Activated naive CD4-positive, alpha-beta T cell treated with anti-CD3 and anti-CD28 coated beads for 36 hours (primary cell): ENCODE measurements at regions not wholly inside any gene's neighbourhood (a gene's known extent, or its start where the extent isn't known, plus 50 kb on each side); places are given as distances from the start of the nearest gene placed in this dataset.

Experiments
- CTCF ChIA-PET: fragments of 350-600 bp; sonication (Branson Sonifier 250); formaldehyde crosslinking; loops from one replicate; lab custom pipeline; 2021; ENCODE audit warnings: antibody characterized with exemption; lab: Charles Lee
- DNase-seq: peaks from one replicate; pipeline ENCODE4 v3.0.0-alpha.2; 2020
- H3K27ac Mint-ChIP-seq: one replicate; pipeline ENCODE4 v1.8.0; 2021; ENCODE audit warnings: mild to moderate bottlenecking, mixed read lengths
- H3K27me3 Mint-ChIP-seq: one replicate; pipeline ENCODE4 v1.8.0; 2021; ENCODE audit warnings: low read depth, mixed read lengths
- H3K36me3 Mint-ChIP-seq: one replicate; pipeline ENCODE4 v1.8.0; 2021; ENCODE audit warnings: low read depth, mixed read lengths
- H3K4me1 Mint-ChIP-seq: one replicate; pipeline ENCODE4 v1.8.0; 2021; ENCODE audit warnings: low read depth, mixed read lengths
- H3K4me3 Mint-ChIP-seq: one replicate; pipeline ENCODE4 v1.8.0; 2021; ENCODE audit warnings: mild to moderate bottlenecking, moderate library complexity, mixed read lengths
- H3K9me3 Mint-ChIP-seq: one replicate; pipeline ENCODE4 v1.8.0; 2021; ENCODE audit warnings: mixed read lengths
- intact Hi-C: fragments of 100-400 bp; cut with micrococcal nuclease; formaldehyde crosslinking; loops from one replicate; pipeline ENCODE4 v1.15.1; 2023

GRCh38 chr18:10063489-10063888 lies 149.7 kb downstream of the VAPA start:
- H3K27me3 Mint-ChIP-seq: peaks cover 13% of the 10 kb centered on the region
- H3K9me3 Mint-ChIP-seq: no peaks in the 10 kb centered on the region
- H3K4me1 Mint-ChIP-seq: no peaks in the 10 kb centered on the region
- H3K4me3 Mint-ChIP-seq: no peak overlapping the region
- intact Hi-C loops: no loop called here
- DNase-seq: no peak
- CTCF ChIA-PET: no interaction called here
- H3K36me3 Mint-ChIP-seq: no peaks in the 10 kb centered on the region
- H3K27ac Mint-ChIP-seq: no peak overlapping the region

- CTCF ChIA-PET: no interaction called here
- Mint-ChIP-seq H3K9me3 (no peaks in the 10 kb centered on the region), H3K27ac (no peak overlapping the region), H3K4me3 (no peak overlapping the region), H3K4me1 (no peaks in the 10 kb centered on the region), H3K27me3 (peaks cover 13% of the 10 kb centered on the region), H3K36me3 (no peaks in the 10 kb centered on the region)
- no peak for DNase-seq
- intact Hi-C loops: no loop called here
Observed at GRCh38 chr18:10064267-10064666, 150.5 kb downstream of the VAPA start.

GRCh38 chr18:10065296-10065695 lies 151.5 kb downstream of the VAPA start:
- CTCF ChIA-PET: no interaction called here
- Mint-ChIP-seq H3K4me1 (no peaks in the 10 kb centered on the region), H3K4me3 (no peak overlapping the region), H3K9me3 (no peaks in the 10 kb centered on the region), H3K36me3 (no peaks in the 10 kb centered on the region), H3K27ac (no peak overlapping the region), H3K27me3 (peaks cover 11% of the 10 kb centered on the region)
- intact Hi-C loops: no loop called here
- DNase-seq: no peak

DNA sequence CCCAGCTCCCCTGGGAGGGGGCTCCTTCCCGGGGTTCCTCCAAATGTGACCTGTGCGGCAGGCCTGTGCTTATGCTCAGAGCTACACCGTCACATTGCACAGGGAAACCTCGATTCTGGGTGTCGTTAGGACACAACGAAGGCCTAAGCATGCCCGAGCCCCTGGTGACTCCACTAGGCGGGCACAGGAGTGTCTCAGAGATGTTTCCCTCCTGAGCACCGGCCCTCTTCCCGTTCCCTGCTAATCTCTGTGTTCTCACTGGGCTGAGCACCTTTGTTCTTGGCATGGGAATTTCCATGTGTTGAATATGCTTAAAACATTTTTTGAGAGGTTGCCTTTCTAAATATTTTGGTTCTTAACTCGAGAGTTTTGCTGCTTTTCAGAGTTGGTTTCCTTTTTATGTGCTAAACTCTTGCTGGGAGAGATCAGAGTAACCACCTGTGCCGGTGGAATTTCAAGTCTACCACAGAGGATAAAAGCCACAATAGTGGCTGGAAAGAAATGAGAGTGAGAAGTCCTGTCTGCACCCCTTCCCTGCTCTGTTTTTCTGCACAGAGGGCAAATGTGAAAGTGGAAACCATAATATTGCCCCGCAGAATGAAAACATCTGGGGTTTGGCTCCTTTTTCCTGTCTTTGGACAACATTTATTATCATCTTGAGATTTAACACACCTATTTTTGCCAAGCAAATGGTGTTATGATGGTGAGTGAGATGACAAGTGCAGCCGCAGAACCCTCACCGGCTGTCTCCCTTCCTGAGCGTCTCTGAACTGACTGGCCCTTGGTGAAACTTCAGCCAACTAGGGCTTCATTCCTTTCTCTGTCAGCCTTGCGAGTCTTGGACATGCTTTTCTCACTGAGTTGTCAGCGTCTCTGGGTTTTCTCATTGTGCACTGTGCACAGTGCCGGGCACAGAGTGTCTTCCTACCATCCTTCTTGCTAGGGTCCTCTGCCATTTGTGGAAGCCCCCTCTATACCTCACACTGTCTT lies 154.1 kb downstream of the VAPA start:
- no peak for DNase-seq
- intact Hi-C loops: no loop called here

DNA sequence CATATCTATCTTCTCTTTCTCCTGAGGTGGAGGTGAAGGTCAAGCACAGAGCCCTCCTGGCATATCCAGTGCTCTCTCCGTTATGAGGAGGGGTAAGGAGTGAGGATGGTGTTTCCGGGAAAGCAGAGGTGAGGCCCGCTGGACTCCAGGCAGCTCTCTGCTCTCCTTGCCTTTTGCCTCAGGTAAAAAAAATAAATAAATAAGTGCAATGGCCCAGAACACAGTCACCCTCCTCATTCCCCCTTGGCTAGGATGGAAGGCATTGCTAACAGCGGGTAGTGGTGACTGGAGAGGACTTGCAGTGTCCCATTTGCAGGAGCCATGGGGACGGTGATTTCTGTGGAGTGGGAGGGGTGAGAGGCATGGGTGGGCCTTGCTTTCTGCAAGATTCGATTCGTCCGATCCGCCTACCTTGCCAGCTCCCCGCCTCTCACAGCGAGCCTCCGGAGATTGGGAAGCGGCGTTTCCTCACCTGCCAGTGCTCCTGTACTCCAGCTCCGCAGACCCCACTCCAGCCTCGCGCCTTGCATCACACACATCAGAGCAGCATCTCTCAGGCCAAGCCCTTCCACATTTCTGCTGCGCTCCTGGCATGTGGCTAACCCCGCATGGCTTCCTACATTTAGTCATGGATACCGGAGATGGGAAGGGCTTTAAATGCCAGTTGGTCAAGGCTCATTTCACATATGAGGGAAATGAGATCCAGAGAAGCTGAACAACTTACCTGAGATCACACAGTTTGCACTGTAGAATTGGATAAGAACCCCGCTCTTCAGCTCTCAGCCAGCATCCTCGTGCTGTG lies 155.2 kb downstream of the VAPA start:
- intact Hi-C loops: no loop called here
- CTCF ChIA-PET: no interaction called here

More for the DNA sequence above, 154.1 kb downstream of the VAPA start:
- CTCF ChIA-PET: no interaction called here
- Mint-ChIP-seq H3K9me3 (no peaks in the 10 kb centered on the region), H3K4me3 (no peak overlapping the region), H3K4me1 (no peaks in the 10 kb centered on the region), H3K27me3 (peaks cover 5% of the 10 kb centered on the region), H3K27ac (no peak overlapping the region), H3K36me3 (no peaks in the 10 kb centered on the region)

DNA sequence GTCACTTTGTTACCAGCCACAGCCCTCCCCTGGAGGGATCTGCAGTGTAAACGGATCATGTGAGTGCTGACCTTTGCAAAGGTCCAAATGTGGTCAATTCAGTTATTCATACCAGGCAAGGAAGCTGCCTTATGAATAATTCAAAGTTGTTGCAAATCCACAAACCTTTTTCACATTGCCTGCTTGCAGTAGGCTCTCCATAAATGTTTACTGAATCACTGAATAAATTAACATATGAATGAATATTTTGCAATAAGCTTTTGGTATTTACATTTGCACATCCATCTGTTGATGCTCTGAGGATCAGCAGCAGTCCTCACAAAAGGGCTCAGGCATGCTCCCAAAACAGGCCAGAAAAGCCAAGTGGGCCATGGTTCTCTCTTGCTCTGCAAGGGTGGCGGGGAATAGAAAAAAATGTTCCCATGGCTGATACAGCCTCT lies 156.8 kb downstream of the VAPA start:
- Mint-ChIP-seq H3K4me1 (no peaks in the 10 kb centered on the region), H3K4me3 (no peak overlapping the region)

More for the DNA sequence above, 155.2 kb downstream of the VAPA start:
- Mint-ChIP-seq H3K36me3 (no peaks in the 10 kb centered on the region), H3K9me3 (no peaks in the 10 kb centered on the region), H3K27ac (no peak overlapping the region), H3K4me1 (no peaks in the 10 kb centered on the region), H3K4me3 (no peak overlapping the region), H3K27me3 (peaks cover 5% of the 10 kb centered on the region)
- DNase-seq: no peak

GRCh38 chr18:10072671-10073175 lies 158.9 kb downstream of the VAPA start:
- Mint-ChIP-seq H3K27me3 (no peaks in the 10 kb centered on the region), H3K4me3 (no peak overlapping the region), H3K4me1 (no peaks in the 10 kb centered on the region), H3K9me3 (no peaks in the 10 kb centered on the region), H3K36me3 (no peaks in the 10 kb centered on the region), H3K27ac (no peak overlapping the region)
- CTCF ChIA-PET: no interaction called here
- intact Hi-C loops: loop anchor here (10.0 kb wide), 1 partner anchor 62 kb away; no protein-coding TSS in a partner anchor
- DNase-seq: no peak

More for the DNA sequence above, 156.8 kb downstream of the VAPA start:
- no peaks in the 10 kb centered on the region for H3K9me3 Mint-ChIP-seq
- DNase-seq: no peak
- intact Hi-C loops: loop anchor here (10.0 kb wide), 1 partner anchor 64 kb away; no protein-coding TSS in a partner anchor
- no peak overlapping the region for H3K27ac Mint-ChIP-seq
- H3K36me3 Mint-ChIP-seq: no peaks in the 10 kb centered on the region
- H3K27me3 Mint-ChIP-seq: peaks cover 3% of the 10 kb centered on the region
- CTCF ChIA-PET: no interaction called here

DNA sequence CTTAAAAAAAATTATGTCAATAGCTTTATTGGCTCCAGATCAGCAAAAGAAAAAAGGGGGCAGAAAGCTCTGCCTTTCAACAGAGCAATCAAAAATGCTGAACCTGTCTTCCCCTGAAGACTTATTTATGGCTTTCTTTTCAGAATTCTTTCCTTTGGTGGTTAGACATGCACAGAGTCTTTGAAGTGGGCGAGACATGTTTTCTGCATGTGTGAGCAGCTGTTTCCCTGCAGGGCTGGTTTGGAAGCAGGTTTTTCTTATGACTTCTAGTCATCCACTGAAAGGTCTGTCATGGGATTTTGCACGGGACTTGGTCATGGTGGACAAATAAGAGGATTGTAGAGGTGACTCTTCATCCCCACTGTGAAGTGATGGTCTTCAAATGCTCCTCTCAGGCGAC lies 160.3 kb downstream of the VAPA start:
- Mint-ChIP-seq H3K4me3 (no peak overlapping the region), H3K4me1 (no peaks in the 10 kb centered on the region), H3K9me3 (no peaks in the 10 kb centered on the region), H3K36me3 (no peaks in the 10 kb centered on the region), H3K27me3 (no peaks in the 10 kb centered on the region), H3K27ac (no peak overlapping the region)
- CTCF ChIA-PET: no interaction called here
- DNase-seq: no peak
- intact Hi-C loops: loop anchor here (10.0 kb wide), 1 partner anchor 61 kb away; no protein-coding TSS in a partner anchor

- CTCF ChIA-PET: no interaction called here
- Mint-ChIP-seq H3K27me3 (no peaks in the 10 kb centered on the region), H3K4me3 (no peak overlapping the region), H3K9me3 (no peaks in the 10 kb centered on the region), H3K27ac (no peak overlapping the region), H3K4me1 (no peaks in the 10 kb centered on the region), H3K36me3 (no peaks in the 10 kb centered on the region)
- intact Hi-C loops: loop anchor here (10.0 kb wide), 1 partner anchor 60 kb away; no protein-coding TSS in a partner anchor
- no peak for DNase-seq
Observed at GRCh38 chr18:10074728-10075127, 160.9 kb downstream of the VAPA start.

DNA sequence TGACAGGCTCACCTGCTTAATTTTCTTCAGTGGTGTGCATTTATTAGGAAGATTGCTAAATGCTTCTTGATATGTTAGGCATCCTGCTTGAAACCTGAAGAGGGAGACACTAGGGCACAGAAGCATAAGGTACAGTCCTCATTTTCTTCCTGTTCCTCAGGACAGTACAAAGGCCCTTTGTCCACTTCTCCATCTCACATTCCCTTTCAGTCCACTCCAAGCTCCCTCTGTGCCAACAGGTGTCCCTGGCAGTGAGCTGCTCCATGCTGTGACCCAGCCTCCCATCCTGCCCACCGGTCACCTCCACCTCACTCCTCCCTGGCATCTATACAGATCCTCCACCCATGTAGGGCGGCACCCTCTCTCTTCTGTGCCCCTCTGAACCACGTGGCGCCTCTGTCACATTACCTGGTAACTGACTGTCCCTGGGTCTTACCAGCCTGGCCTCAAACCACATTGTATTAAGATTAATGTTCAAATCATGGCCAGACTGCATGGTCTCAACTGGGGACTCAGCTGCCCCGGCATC lies 162.8 kb downstream of the VAPA start:
- Mint-ChIP-seq H3K27me3 (no peaks in the 10 kb centered on the region), H3K27ac (no peak overlapping the region), H3K4me1 (no peaks in the 10 kb centered on the region), H3K9me3 (no peaks in the 10 kb centered on the region), H3K36me3 (no peaks in the 10 kb centered on the region), H3K4me3 (no peak overlapping the region)
- intact Hi-C loops: loop anchor here (10.0 kb wide), 1 partner anchor 58 kb away; no protein-coding TSS in a partner anchor
- CTCF ChIA-PET: no interaction called here
- DNase-seq: no peak

GRCh38 chr18:10077986-10078385 lies 164.2 kb downstream of the VAPA start:
- intact Hi-C loops: loop anchor here (10.0 kb wide), 1 partner anchor 57 kb away; no protein-coding TSS in a partner anchor
- no peak overlapping the region for H3K27ac Mint-ChIP-seq
- no peaks in the 10 kb centered on the region for H3K36me3 Mint-ChIP-seq
- no peak overlapping the region for H3K4me3 Mint-ChIP-seq
- H3K4me1 Mint-ChIP-seq: no peaks in the 10 kb centered on the region
- CTCF ChIA-PET: no interaction called here
- H3K9me3 Mint-ChIP-seq: peaks cover 7% of the 10 kb centered on the region
- H3K27me3 Mint-ChIP-seq: no peaks in the 10 kb centered on the region
- DNase-seq: no peak

DNA sequence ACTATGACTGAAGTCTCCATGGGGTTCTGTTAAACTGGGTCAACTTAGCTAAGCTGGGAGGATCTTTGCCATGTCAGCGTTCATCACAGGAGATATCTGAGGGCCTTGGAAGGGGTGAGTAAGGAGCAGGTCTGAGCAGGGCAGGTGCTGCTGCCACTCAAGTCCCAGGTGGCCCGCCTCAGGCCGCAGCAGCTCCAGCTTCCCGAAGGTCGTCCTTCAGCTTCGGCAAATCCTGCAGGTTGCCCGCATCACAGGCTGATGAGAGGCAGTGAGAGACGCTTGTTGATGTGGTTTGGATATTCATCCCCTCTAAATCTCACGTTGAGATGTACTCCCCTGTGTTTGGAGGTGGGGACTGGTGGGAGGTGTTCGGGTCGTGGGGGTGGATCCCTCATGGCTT lies 166.6 kb downstream of the VAPA start:
- no peaks in the 10 kb centered on the region for H3K27me3 Mint-ChIP-seq

More for the DNA sequence above, 166.6 kb downstream of the VAPA start:
- Mint-ChIP-seq H3K9me3 (peaks cover 16% of the 10 kb centered on the region), H3K36me3 (no peaks in the 10 kb centered on the region), H3K4me3 (no peak overlapping the region), H3K4me1 (no peaks in the 10 kb centered on the region), H3K27ac (no peak overlapping the region)
- CTCF ChIA-PET: no interaction called here
- intact Hi-C loops: no loop called here
- DNase-seq: no peak
